NCI-H345 (cell line): ENCODE measurements at regions not wholly inside any gene's neighbourhood (a gene's known extent, or its start where the extent isn't known, plus 50 kb on each side); places are given as distances from the start of the nearest gene placed in this dataset.

Source experiments
- DNase-seq: peaks from one replicate; lab custom pipeline; 2025; lab: John Stamatoyannopoulos, UW

DNA sequence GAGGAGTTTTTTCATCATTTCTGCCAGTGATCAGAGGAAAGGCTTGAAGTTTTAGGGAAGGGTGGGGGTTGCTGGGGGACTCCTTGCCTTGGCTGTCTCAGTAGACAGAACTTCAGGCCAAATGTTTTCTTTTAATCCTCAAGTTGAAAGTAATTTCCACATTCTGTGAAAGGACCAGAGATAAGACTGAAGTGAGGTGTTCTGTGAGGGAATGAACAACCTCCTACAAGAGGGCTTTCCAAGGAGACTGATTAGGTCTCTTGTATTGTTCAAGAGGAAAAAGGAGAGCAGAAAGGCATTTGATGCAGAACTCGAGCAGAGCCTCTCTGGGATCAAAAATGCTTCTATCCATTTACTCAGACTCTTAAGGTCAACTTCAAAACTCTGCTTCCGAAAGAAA is 282.1 kb upstream of the ATP10B start:
- no peak for DNase-seq

DNA sequence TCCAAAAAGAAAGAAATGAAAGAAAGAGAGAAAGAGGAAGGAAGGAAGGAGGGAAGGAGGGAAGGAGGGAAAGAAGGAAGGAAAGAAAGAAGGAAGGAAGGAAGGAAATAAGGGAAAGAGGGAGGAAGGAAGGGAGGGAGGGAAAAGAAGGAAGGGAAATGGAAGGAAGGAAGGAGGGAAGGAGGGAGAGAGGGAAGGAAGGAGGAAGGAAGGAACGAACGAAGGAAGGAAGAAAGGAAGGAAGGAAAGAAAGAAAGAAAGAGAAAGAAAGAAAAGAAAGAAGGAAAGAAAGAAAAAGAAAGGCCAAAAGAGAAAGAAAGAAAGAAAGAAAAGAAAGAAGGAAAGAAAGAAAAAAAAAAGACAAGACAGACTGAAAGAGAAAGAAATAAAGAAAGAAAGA is 263.9 kb upstream of the ATP10B start:
- DNase-seq: no peak

DNA sequence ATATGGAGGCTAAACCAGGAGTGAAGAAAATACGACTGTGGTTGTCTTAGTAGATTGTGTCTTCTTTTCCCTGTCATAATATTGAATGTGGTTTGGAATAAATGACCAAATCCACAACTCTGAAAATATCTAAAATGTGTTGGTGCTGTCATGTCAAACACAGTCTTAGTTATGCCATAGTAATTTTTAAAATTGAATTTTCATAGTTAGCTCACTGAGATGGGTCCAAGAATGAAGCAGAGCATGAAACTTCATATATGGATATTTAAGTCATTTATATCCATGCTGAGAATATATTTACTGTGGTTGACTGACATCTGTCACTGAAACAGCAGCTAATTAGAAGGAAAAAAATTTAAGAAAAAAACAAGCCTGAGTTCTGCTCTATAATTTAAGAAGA is 260.4 kb upstream of the ATP10B start:
- no peak for DNase-seq

GRCh38 chr5:161105525-161105924 is 253.5 kb upstream of the ATP10B start:
- no peak for DNase-seq

DNA sequence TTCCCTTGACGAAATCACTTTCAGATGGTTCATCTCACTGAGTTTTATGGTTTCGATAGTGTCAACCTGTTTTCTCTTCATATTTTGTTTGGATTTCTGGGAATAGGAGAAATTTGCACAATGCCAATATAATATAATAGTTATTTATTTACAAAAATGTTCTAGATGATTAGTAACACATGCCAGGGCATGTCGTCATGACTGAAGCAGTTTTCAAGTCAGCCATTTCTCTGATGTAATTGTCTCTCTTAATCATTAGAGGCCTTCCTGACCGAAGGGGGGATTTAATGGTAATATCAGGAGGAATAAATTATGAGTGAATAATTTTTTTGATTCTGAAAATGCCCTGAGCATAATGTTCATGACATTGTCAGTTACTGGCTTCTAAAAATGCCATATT is 246.5 kb upstream of the ATP10B start:
- DNase-seq: no peak

DNA sequence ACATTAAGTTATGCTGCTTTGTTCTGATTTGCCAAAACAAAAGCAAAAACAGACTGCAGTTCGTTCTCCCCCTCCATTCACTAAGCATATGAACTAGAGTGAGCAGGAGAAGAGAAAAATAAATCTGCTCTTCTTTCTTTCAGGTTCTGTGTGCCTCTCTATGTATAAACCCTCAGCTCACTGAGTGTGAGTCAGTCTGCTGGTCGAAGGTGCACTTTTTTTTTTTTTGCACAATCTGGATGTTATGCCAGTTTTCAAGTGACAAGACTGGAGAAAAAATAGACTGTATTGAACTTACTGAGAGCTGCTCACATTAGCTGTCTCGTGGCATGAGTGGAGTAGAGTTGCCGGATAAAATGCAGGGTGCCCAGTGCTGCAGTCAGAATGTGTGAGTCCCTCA is 244.6 kb upstream of the ATP10B start:
- no peak for DNase-seq

DNA sequence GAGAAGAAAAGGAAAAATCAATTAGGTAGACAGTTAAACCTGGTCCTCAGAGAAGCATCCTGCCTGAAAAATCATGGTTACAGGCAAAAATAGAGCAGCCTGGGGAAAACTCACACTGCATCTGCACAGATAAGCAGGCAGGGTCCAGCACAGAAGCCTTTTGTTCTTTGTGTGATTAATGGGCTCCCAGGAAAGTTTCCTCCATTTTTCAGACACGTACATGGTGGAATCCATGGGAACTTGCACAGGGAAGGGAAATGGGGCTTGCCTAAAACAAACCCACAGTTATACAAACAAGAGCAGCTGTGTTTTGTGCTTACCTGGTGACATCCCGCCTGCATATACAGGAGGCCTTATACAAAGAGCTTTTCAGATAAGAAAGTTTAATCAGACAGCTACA is 243.9 kb upstream of the ATP10B start:
- DNase-seq: peak; percentile 26

GRCh38 chr5:161094411-161094810 is 242.4 kb upstream of the ATP10B start:
- DNase-seq: no peak

GRCh38 chr5:161093100-161093499 is 241.1 kb upstream of the ATP10B start:
- no peak for DNase-seq

DNA sequence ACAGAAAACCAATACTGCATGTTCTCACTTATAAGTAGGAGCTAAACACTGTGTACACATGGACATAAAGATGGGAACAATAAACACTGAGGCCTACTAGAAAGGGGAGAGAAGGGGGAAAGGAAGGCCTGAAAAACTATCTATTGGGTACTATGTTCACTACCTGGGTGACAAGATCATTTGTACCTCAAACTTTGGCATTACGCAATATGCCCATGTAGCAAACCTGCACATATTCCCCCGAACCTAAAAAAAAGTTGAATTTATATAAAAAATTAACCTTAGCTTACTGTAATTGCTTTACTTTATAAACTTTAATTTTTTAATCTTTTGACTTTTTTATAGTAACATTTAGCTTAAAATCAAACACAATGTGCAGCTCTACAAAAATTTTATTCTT is 237.6 kb upstream of the ATP10B start:
- DNase-seq: no peak

DNA sequence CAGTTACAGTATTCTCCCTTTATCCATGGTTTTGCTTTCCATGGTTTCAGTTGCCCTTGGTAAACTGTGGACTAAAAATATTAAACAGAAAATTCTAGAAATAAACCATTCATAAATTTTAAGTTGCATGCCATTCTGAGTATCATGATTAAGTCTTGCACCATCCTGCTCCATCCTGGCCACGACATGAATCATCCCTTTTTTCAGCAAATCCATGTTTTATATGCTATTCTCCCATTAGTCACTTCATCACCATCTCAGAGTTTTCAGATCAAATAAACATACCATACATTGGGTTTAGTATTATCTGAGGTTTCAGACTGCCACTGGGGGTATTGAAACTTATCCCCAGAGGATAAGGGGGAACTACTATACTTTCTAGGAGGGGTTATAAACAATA is 234.4 kb upstream of the ATP10B start:
- DNase-seq: no peak

DNA sequence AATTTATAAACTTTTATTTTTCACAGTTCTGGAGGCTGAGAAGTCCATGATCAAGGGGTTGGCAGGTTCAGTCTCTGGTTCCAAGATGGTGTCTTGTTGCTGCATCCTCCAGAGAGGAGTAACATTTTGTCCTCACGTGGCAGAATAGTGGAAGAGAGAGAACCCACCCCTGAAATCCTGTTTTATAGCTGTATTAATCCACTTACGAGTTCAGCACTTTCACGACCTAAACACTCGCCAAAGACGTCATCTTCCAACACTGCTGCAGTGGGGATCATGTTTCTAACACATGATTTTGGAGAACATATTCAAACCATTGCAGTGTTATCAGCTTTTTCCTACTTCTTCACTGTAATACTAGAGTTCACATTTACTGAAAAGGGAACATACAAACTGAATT is 233.0 kb upstream of the ATP10B start:
- DNase-seq: no peak

DNA sequence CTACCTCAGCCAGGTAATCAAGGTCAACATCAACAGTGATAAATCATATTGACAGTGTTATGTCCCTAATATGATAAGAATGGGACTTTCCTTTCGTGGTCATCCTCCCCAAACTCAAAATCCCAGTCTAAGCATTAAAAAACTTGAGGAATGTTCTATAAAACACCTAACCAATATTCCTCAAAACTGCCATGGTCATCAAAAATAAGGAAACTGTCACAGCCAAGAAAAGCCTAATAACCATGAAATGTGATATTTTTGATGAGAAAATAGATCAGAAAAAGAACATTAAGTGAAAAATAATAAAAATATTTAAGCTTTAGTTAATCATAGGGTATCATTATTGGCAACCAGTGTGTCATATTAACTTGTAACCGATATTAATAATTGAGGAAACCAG is 232.1 kb upstream of the ATP10B start:
- no peak for DNase-seq

GRCh38 chr5:161078793-161079192 is 226.8 kb upstream of the ATP10B start:
- no peak for DNase-seq

- no peak for DNase-seq
These were observed 226.0 kb upstream of the ATP10B start for GRCh38 chr5:161077936-161078545.

DNA sequence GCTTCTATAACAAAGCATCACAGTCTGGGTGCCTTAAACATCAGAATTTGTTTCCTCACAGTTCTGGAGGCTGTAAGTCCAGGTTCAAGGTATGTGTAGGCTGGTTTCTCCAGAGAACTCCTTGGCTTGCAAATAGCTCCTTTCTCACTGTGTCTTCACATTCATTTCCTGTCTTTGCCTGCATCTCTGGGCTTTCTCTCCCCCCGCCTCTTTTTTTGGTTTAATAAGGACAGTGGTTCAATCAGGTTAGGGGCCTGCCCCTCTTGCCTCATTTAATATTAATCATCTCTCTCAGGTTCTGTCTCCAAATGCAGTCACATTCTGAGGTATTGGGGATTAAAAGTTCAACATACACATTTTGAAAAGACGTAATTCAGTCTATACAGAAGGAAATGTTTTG is 225.5 kb upstream of the ATP10B start:
- no peak for DNase-seq

GRCh38 chr5:161064781-161065180 is 212.8 kb upstream of the ATP10B start:
- no peak for DNase-seq

GRCh38 chr5:161064297-161064696 is 212.3 kb upstream of the ATP10B start:
- no peak for DNase-seq

GRCh38 chr5:161058781-161059180 is 206.8 kb upstream of the ATP10B start:
- DNase-seq: no peak

- DNase-seq: no peak
These were observed 200.0 kb upstream of the ATP10B start for GRCh38 chr5:161051920-161052500.

- no peak for DNase-seq
These were observed 195.0 kb upstream of the ATP10B start for GRCh38 chr5:161047024-161047423.

DNA sequence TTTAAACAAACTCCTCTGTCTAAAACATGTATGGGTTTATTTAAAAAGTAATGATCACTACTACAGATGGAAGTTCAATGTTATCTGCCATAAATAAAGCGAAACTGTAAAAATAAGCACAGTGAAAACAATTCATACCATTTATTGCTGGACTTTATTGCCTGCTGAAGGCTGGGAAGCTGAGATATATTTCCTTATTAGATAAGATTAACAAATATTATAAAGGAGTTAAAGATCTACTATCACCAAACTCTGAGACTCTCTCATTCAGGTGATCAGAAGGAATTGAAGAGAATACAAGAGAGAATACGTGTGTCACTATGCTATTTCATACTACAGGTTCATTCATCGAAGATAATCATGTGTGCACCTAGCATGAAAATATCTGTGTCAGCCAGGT is 190.9 kb upstream of the ATP10B start:
- no peak for DNase-seq

DNA sequence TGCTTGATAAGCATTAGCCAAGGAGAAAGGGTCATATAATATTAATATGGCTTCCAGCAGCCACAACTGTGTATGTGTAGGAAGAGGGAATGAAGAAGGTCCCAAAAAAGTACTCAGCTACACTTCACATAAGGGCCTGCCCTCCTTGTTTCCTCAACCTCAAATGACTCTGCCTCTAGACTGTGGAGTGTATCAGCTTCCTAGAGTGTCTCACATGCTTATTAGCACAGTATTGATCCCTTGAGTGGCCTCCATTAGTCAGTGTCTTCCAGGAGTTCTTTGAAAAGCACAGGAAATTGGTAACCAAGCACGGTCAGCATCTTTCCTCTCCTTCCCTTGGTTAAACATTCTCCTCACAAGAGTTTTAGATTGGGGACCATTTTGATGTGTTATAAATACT is 190.4 kb upstream of the ATP10B start:
- DNase-seq: no peak

GRCh38 chr5:161040818-161041217 is 188.8 kb upstream of the ATP10B start:
- DNase-seq: no peak
